AG09319 (cell line): ENCODE measurements at regions not wholly inside any gene's neighbourhood (a gene's known extent, or its start where the extent isn't known, plus 50 kb on each side); places are given as distances from the start of the nearest gene placed in this dataset.

Experiments
- DNase-seq: peaks from one replicate; pipeline ENCODE4 v3.0.0-alpha.2; 2010; ENCODE audit warnings: low read depth; ENCODE audit errors: extremely low read depth
- TF ChIP-seq, protein P1 (sequence below): IDR thresholded peaks from 2 replicates; pipeline ENCODE4 v1.5.1; 2011; ENCODE audit warnings: low read depth, mild to moderate bottlenecking, inconsistent platforms, low read length, moderate library complexity

DNA sequence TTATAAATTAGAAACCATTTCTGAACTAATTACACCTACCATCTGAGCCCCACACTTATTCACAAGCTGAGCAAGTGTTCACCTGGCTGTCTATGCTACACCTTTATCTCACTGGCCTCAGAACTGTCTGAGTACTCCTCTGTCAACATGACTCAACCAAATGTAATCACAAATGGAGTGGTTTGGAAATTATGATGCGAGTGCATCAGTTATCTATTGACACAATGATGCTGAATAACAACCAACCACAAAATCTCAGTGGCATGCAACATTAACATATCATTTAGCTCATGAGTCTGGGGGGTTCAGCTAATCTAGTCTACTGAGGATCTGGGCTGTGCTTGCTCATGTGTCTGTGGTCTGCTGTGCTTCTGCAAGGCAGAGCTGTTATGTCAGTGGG lies 184.2 kb upstream of the NXPH2 start:
- TF ChIP-seq, protein P1, sequence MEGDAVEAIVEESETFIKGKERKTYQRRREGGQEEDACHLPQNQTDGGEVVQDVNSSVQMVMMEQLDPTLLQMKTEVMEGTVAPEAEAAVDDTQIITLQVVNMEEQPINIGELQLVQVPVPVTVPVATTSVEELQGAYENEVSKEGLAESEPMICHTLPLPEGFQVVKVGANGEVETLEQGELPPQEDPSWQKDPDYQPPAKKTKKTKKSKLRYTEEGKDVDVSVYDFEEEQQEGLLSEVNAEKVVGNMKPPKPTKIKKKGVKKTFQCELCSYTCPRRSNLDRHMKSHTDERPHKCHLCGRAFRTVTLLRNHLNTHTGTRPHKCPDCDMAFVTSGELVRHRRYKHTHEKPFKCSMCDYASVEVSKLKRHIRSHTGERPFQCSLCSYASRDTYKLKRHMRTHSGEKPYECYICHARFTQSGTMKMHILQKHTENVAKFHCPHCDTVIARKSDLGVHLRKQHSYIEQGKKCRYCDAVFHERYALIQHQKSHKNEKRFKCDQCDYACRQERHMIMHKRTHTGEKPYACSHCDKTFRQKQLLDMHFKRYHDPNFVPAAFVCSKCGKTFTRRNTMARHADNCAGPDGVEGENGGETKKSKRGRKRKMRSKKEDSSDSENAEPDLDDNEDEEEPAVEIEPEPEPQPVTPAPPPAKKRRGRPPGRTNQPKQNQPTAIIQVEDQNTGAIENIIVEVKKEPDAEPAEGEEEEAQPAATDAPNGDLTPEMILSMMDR = no peak
- DNase-seq = no peak

DNA sequence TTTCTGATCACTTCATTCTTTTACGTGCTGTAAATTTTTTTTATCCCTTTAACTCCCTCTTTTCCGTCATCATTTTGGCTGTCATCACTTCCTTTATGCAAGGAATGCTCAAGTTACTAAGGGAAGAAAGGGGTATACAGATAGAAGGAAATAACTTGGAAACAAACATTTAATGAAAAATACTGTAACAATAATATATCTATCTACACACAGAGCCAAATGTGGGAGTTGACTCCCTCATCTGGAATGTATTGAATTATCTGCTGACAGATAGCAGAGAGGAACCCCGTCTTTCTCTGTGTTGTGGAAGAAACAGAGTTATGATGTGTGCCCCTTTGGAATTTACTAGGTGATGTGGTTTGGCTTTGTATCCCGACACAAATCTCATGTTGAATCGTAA lies 182.5 kb upstream of the NXPH2 start:
- DNase-seq = no peak
- TF ChIP-seq, protein P1 = no peak

DNA sequence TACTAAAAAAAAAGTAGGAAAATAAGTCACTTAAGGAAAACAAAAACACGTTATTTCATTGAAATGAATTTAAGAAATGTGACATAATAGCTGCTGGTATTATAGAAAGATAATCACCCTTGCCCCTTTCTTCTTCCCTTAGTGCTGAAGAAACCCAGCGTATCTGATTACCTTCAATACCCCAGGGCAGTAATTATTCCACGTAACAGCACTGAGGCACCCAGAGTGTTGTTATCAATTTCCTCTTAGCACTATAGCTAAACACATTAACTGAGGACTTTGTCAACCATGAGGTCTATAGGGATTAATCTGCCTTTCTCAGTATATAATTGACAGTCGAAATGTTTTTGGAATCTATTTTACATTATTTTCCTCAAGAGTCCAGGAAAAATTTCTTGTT lies 180.0 kb upstream of the NXPH2 start:
- DNase-seq = no peak
- TF ChIP-seq, protein P1 = no peak

DNA sequence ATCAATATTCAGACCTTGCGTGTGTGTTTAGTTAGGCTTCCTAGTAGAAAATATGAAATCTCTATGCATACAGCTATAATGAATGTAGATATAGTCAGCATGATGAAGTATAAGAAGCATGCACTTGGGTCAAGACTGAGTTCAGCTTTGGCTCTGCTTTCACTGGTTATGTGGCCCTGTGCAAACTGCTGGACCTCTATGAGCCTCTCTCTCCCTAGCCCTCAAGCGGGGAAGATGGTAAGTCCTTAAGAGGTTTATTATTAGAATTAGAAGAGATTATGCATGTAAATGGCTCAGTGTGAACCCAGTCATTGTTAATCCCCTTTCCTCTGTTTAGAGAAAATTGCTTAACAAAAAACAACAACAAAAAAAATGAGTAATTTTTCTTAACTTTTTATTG lies 178.8 kb upstream of the NXPH2 start:
- no peak for DNase-seq
- TF ChIP-seq, protein P1 = no peak

DNA sequence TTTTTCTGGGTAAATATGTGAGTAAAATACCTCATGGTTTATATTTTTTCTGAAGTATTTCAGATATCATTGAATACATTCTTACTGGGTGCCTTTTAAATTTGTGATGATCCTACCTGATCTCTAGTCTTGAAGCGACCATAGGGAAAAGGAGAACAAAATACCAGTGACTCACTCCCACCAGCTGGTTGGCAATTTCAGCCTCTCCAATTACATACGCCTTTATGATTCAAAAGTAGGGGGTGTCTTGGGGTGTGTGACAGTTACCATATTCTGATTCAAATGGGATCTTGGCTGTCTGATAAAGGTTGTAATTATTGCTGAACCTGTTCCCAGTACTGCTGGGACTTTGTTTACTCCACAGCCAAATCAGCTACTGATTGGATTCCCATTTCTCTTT lies 175.9 kb upstream of the NXPH2 start:
- TF ChIP-seq, protein P1 = no peak
- DNase-seq = no peak

DNA sequence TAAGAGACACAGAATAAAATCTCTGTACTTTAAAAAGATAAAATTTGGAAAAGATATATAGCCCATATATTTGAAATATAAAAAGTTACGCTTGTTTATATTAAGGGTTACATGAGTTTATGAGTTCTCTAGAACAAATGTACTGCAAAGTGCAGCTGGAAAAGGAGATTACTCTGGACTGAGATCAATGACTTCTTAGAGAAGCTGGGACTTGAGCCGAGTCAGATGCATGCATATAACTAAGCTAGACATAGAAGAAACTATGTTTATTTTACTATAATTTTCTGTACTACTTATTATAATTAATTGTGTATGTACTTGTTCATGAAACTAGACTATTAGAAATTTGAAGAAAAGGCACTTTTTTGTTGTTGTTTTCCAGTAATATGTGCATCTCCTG lies 170.3 kb upstream of the NXPH2 start:
- no peak for DNase-seq
- TF ChIP-seq, protein P1 = no peak

DNA sequence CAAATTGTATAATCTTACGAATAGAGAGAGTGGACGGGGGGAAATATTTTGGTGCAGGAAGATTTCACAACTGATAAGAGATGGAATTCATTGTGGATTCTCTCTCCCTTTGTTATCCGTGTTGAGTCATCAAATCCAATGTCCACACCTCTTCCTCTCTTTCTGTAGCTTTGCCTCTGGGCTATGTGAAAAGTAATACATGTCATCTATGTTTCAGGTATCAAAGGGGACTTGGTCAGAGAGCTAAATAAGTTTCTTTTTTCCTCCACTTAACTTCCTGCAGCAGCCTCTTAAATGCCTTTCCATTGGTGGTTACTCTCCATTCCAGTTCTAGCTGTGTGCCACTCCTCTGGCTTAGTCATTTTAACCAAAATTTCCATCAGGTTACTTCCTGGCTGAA lies 169.3 kb upstream of the NXPH2 start:
- TF ChIP-seq, protein P1 = no peak
- no peak for DNase-seq
